Neural cell (in vitro differentiated cells): ENCODE measurements at regions not wholly inside any gene's neighbourhood (a gene's known extent, or its start where the extent isn't known, plus 50 kb on each side); places are given as distances from the start of the nearest gene placed in this dataset.
"Not testable (repeated sequence)": the region's sequence is repeated elsewhere in the genome, so short reads cannot be mapped to it uniquely, and the experiment has no call there.

Experiments
- H2AFZ ChIP-seq: fragments of 200-600, 300-800 bp; sonication (generic), shearing (Covaris generic); 2 replicates; pipeline ENCODE4 v1.6.0; 2014; ENCODE audit warnings: low read depth, mild to moderate bottlenecking, antibody characterized with exemption, low read length, moderate library complexity
- H3F3A ChIP-seq: fragments of 200-600 bp; shearing (Covaris generic); 2 replicates; pipeline ENCODE4 v1.6.1; 2016; ENCODE audit warnings: mild to moderate bottlenecking, moderate library complexity, mixed read lengths, antibody characterized with exemption, low read length; ENCODE audit not compliant: insufficient read depth, poor library complexity, severe bottlenecking
- H3K27ac ChIP-seq: fragments of 200-600, 300-800 bp; sonication (generic), shearing (Covaris generic); 2 replicates; pipeline ENCODE4 v1.5.1; 2014; ENCODE audit warnings: mild to moderate bottlenecking, low read length, moderate library complexity
- H3K27me3 ChIP-seq: fragments of 300-800, 200-600 bp; sonication (generic), shearing (Covaris generic); 2 replicates; pipeline ENCODE4 v1.6.0; 2014; ENCODE audit warnings: mild to moderate bottlenecking, low read depth, low read length, moderate library complexity; ENCODE audit not compliant: insufficient read depth
- H3K36me3 ChIP-seq: fragments of 300-800, 200-600 bp; sonication (generic), shearing (Covaris generic); 2 replicates; pipeline ENCODE4 v1.5.1; 2014; ENCODE audit warnings: mild to moderate bottlenecking, antibody characterized with exemption, low read length, moderate library complexity; ENCODE audit not compliant: insufficient read depth
- H3K4me2 ChIP-seq: fragments of 300-800, 200-600 bp; sonication (generic), shearing (Covaris generic); 2 replicates; pipeline ENCODE4 v1.6.0; 2014; ENCODE audit warnings: mild to moderate bottlenecking, low read length
- H3K4me3 ChIP-seq: fragments of 300-800, 200-600 bp; sonication (generic), shearing (Covaris generic); 2 replicates; pipeline ENCODE4 v1.5.1; 2014; ENCODE audit warnings: mild to moderate bottlenecking, low read length, moderate library complexity
- H3K79me2 ChIP-seq: fragments of 200-600 bp; shearing (Covaris generic); replicated peaks from 2 replicates; pipeline ENCODE4 v1.6.0; 2014; ENCODE audit warnings: mild to moderate bottlenecking, low read length, moderate library complexity; ENCODE audit not compliant: insufficient read depth
- H3K9ac ChIP-seq: fragments of 300-800, 200-600 bp; sonication (generic), shearing (Covaris generic); 2 replicates; pipeline ENCODE4 v1.6.1; 2016; ENCODE audit warnings: mild to moderate bottlenecking, low read length, mixed read lengths
- H3K9me2 ChIP-seq: fragments of 200-600 bp; shearing (Covaris generic); 2 replicates; pipeline ENCODE4 v1.6.1; 2016; ENCODE audit warnings: mild to moderate bottlenecking, low read length, mixed read lengths; ENCODE audit not compliant: insufficient read depth
- H3K9me3 ChIP-seq: fragments of 200-600, 300-800 bp; sonication (generic), shearing (Covaris generic); 2 replicates; pipeline ENCODE4 v1.6.1; 2016; ENCODE audit warnings: mild to moderate bottlenecking, mixed run types, low read length, moderate library complexity, mixed read lengths
- H4K20me1 ChIP-seq: fragments of 200-600 bp; shearing (Covaris generic); 2 replicates; pipeline ENCODE4 v1.6.1; 2016; ENCODE audit warnings: mild to moderate bottlenecking, mixed run types; ENCODE audit not compliant: insufficient read depth
- CTCF ChIP-seq: fragments of 450-650 bp; IDR thresholded peaks from 2 replicates; pipeline ENCODE4 v1.5.1; 2014; ENCODE audit warnings: antibody characterized with exemption, mild to moderate bottlenecking, moderate library complexity; ENCODE audit not compliant: poor library complexity, severe bottlenecking
- EP300 ChIP-seq: fragments of 450-650 bp; conservative IDR thresholded peaks from 2 replicates; pipeline ENCODE4 v1.6.1; 2014; ENCODE audit warnings: antibody characterized with exemption, mild to moderate bottlenecking, moderate library complexity; ENCODE audit not compliant: poor library complexity, severe bottlenecking
- EZH2 ChIP-seq: fragments of 200-600, 300-800 bp; shearing (Covaris generic), sonication (generic); IDR thresholded peaks from 2 replicates; pipeline ENCODE4 v1.6.1; 2014; ENCODE audit warnings: antibody characterized with exemption, low read length, borderline replicate concordance, mild to moderate bottlenecking; ENCODE audit not compliant: insufficient read depth, poor library complexity, severe bottlenecking
- MXI1 ChIP-seq: fragments of 450-650 bp; conservative IDR thresholded peaks from 2 replicates; pipeline ENCODE4 v1.6.1; 2014; ENCODE audit warnings: antibody characterized with exemption, mild to moderate bottlenecking; ENCODE audit not compliant: poor library complexity, severe bottlenecking
- POLR2AphosphoS5 ChIP-seq: IDR thresholded peaks from 2 replicates; pipeline ENCODE4 v1.6.1; 2012
- RAD21 ChIP-seq: fragments of 450-650 bp; conservative IDR thresholded peaks from 2 replicates; pipeline ENCODE4 v1.6.1; 2014; ENCODE audit warnings: antibody characterized with exemption, mild to moderate bottlenecking, moderate library complexity
- REST ChIP-seq: IDR thresholded peaks from 2 replicates; pipeline ENCODE4 v1.6.1; 2012; ENCODE audit warnings: borderline replicate concordance
- SMC3 ChIP-seq: fragments of 450-650 bp; conservative IDR thresholded peaks from 2 replicates; pipeline ENCODE4 v1.6.1; 2014; ENCODE audit warnings: antibody characterized with exemption, mild to moderate bottlenecking, moderate library complexity; ENCODE audit not compliant: poor library complexity
- TAF1 ChIP-seq: IDR thresholded peaks from 2 replicates; pipeline ENCODE4 v1.6.1; 2012; ENCODE audit warnings: low read depth

- H3K27ac ChIP-seq = no peak overlapping the region
- no peak overlapping the region for H3K4me3 ChIP-seq
- H3K9me3 ChIP-seq = no peaks in the 10 kb centered on the region
- H4K20me1 ChIP-seq = no peaks in the 10 kb centered on the region
- no peak overlapping the region for H3K4me2 ChIP-seq
- H3F3A ChIP-seq = no peaks in the 10 kb centered on the region
- no peak for TF ChIP-seq POLR2AphosphoS5
- no peak for TF ChIP-seq RAD21
- no peak for TF ChIP-seq EP300
- no peak for TF ChIP-seq MXI1
- no peak for TF ChIP-seq SMC3
- TF ChIP-seq CTCF = no peak
- H3K9me2 ChIP-seq = no peaks in the 10 kb centered on the region
- no peak overlapping the region for H3K9ac ChIP-seq
- no peaks in the 10 kb centered on the region for H3K36me3 ChIP-seq
- no peaks in the 10 kb centered on the region for H3K79me2 ChIP-seq
- H2AFZ ChIP-seq = no peak overlapping the region
- no peaks in the 10 kb centered on the region for H3K27me3 ChIP-seq
Observed at GRCh38 chr7:136446751-136447150, 421.7 kb upstream of the CHRM2 start.

- no peak overlapping the region for H2AFZ ChIP-seq
- H3K9me2 ChIP-seq = no peaks in the 10 kb centered on the region
- H3K79me2 ChIP-seq = no peaks in the 10 kb centered on the region
- no peaks in the 10 kb centered on the region for H3K27me3 ChIP-seq
- H3K9me3 ChIP-seq = no peaks in the 10 kb centered on the region
- TF ChIP-seq SMC3 = no peak
- TF ChIP-seq REST = no peak
- no peak for TF ChIP-seq TAF1
- no peak for TF ChIP-seq RAD21
- no peak for TF ChIP-seq EP300
- no peak for TF ChIP-seq CTCF
- no peak for TF ChIP-seq MXI1
- TF ChIP-seq POLR2AphosphoS5 = no peak
- TF ChIP-seq EZH2 = no peak
- H3K36me3 ChIP-seq = no peaks in the 10 kb centered on the region
- no peak overlapping the region for H3K27ac ChIP-seq
- H3K4me2 ChIP-seq = no peak overlapping the region
- no peaks in the 10 kb centered on the region for H3F3A ChIP-seq
- H3K4me3 ChIP-seq = no peak overlapping the region
- H3K9ac ChIP-seq = no peak overlapping the region
- H4K20me1 ChIP-seq = no peaks in the 10 kb centered on the region
Observed at GRCh38 chr7:136441835-136442234, 426.6 kb upstream of the CHRM2 start.

GRCh38 chr7:136431736-136432135, 436.7 kb upstream of the CHRM2 start:
- H3K9me3 ChIP-seq, H3F3A ChIP-seq, H4K20me1 ChIP-seq, H3K9ac ChIP-seq, H3K4me2 ChIP-seq, H3K27ac ChIP-seq, H2AFZ ChIP-seq, H3K79me2 ChIP-seq, H3K4me3 ChIP-seq, H3K27me3 ChIP-seq, H3K36me3 ChIP-seq, H3K9me2 ChIP-seq: not testable (repeated sequence)
